Neuronal stem cell (in vitro differentiated cells): ENCODE measurements at regions not wholly inside any gene's neighbourhood (a gene's known extent, or its start where the extent isn't known, plus 50 kb on each side); places are given as distances from the start of the nearest gene placed in this dataset.

Experiments
- DNase-seq: peaks from one replicate; pipeline ENCODE4 v3.0.0-alpha.2; 2013; ENCODE audit warnings: low spot score
- H2AFZ ChIP-seq: one replicate; pipeline ENCODE4 v1.6.1; 2013; ENCODE audit warnings: mild to moderate bottlenecking, low read length, inconsistent platforms
- H2AK5ac ChIP-seq: 2 replicates; pipeline ENCODE4 v1.6.1; 2013; ENCODE audit warnings: low read depth, mild to moderate bottlenecking, inconsistent platforms, low read length, moderate library complexity, mixed read lengths
- H2BK120ac ChIP-seq: 2 replicates; pipeline ENCODE4 v1.6.1; 2013; ENCODE audit warnings: low read depth, mild to moderate bottlenecking, inconsistent platforms, low read length, moderate library complexity, mixed read lengths
- H2BK12ac ChIP-seq: one replicate; pipeline ENCODE4 v1.6.1; 2013; ENCODE audit warnings: low read length, inconsistent platforms
- H2BK15ac ChIP-seq: 2 replicates; pipeline ENCODE4 v1.6.1; 2013; ENCODE audit warnings: mild to moderate bottlenecking, low read length, inconsistent platforms, mixed read lengths
- H2BK5ac ChIP-seq: one replicate; pipeline ENCODE4 v1.6.1; 2013; ENCODE audit warnings: inconsistent platforms, mild to moderate bottlenecking, low read length, moderate library complexity
- H3K14ac ChIP-seq: one replicate; pipeline ENCODE4 v1.6.1; 2013; ENCODE audit warnings: low read length, inconsistent platforms
- H3K18ac ChIP-seq: 2 replicates; pipeline ENCODE4 v1.6.1; 2013; ENCODE audit warnings: low read length, inconsistent platforms
- H3K23ac ChIP-seq: 2 replicates; pipeline ENCODE4 v1.6.1; 2013; ENCODE audit warnings: low read depth, mild to moderate bottlenecking, mixed read lengths, low read length, inconsistent platforms; ENCODE audit not compliant: poor library complexity
- H3K27ac ChIP-seq: replicated peaks from 3 replicates; pipeline ENCODE4 v1.5.1; 2013; ENCODE audit warnings: low read length, inconsistent platforms
- H3K27me3 ChIP-seq, 3 experiments: 2 replicates each; pipeline ENCODE4 v1.6.1; 2013; ENCODE audit warnings: low read length in 3 of 3, mild to moderate bottlenecking in 2 of 3, inconsistent platforms in 1 of 3, low read depth in 1 of 3, mixed read lengths in 1 of 3, moderate library complexity in 1 of 3; ENCODE audit not compliant: control insufficient read depth in 3 of 3, insufficient read depth in 3 of 3
- H3K36me3 ChIP-seq, 2 donors: replicated peaks in 1 of 2; 2 replicates each; pipeline ENCODE4 v1.6.1; 2013; ENCODE audit warnings: low read length in 2 of 2; ENCODE audit not compliant: control insufficient read depth in 2 of 2, insufficient read depth in 2 of 2
- H3K4ac ChIP-seq: 2 replicates; pipeline ENCODE4 v1.6.1; 2013; ENCODE audit warnings: inconsistent platforms, mild to moderate bottlenecking, low read length, moderate library complexity
- H3K4me1 ChIP-seq, 2 donors: 1 replicate in 1 of 2; 2 replicates in 1 of 2; pipeline ENCODE4 v1.6.1; 2013; ENCODE audit warnings: low read length in 2 of 2, low read depth in 1 of 2; ENCODE audit not compliant: control insufficient read depth in 2 of 2, insufficient read depth in 1 of 2
- H3K4me2 ChIP-seq: one replicate; pipeline ENCODE4 v1.6.1; 2013; ENCODE audit warnings: mild to moderate bottlenecking, low read length, inconsistent platforms; ENCODE audit not compliant: insufficient read depth, poor library complexity, severe bottlenecking
- H3K4me3 ChIP-seq, 2 donors: 2 replicates each; pipeline ENCODE4 v1.5.1; 2013; ENCODE audit warnings: low read length in 2 of 2, mild to moderate bottlenecking in 2 of 2, inconsistent platforms in 1 of 2, moderate library complexity in 1 of 2
- H3K79me1 ChIP-seq: one replicate; pipeline ENCODE4 v1.6.1; 2013; ENCODE audit warnings: low read depth, mild to moderate bottlenecking, inconsistent platforms, low read length, moderate library complexity
- H3K9ac ChIP-seq: one replicate; pipeline ENCODE4 v1.6.1; 2013; ENCODE audit warnings: mild to moderate bottlenecking, low read depth, low read length, inconsistent platforms; ENCODE audit not compliant: poor library complexity
- H3K9me3 ChIP-seq, 2 donors: replicated peaks in 1 of 2; 2 replicates each; pipeline versions ENCODE3 to v1.6.1; 2013; ENCODE audit warnings: low read length in 2 of 2, mild to moderate bottlenecking in 2 of 2, inconsistent platforms in 1 of 2, low read depth in 1 of 2, mixed read lengths in 1 of 2, moderate library complexity in 1 of 2; ENCODE audit not compliant: control insufficient read depth in 2 of 2, insufficient read depth in 1 of 2
- H4K8ac ChIP-seq: one replicate; pipeline ENCODE4 v1.6.1; 2013; ENCODE audit warnings: low read depth, mild to moderate bottlenecking, inconsistent platforms, low read length, moderate library complexity
- H4K91ac ChIP-seq: one replicate; pipeline ENCODE4 v1.6.1; 2013; ENCODE audit warnings: low read length, low read depth, mild to moderate bottlenecking, inconsistent platforms; ENCODE audit not compliant: poor library complexity
- WGBS, 2 donors: extraction: QIAGEN DNeasy Blood & Tissue Kit; methylation state at CpG; one replicate each; pipeline ENCODE4 v1.1.7; 2013; ENCODE audit warnings: missing lambda C conversion rate in 2 of 2, mixed read lengths in 1 of 2; ENCODE audit not compliant: insufficient read length in 2 of 2, insufficient replicate concordance in 1 of 2; ENCODE audit errors: extremely low coverage in 2 of 2; 5-methylcytosine and 5-hydroxymethylcytosine counted together

DNA sequence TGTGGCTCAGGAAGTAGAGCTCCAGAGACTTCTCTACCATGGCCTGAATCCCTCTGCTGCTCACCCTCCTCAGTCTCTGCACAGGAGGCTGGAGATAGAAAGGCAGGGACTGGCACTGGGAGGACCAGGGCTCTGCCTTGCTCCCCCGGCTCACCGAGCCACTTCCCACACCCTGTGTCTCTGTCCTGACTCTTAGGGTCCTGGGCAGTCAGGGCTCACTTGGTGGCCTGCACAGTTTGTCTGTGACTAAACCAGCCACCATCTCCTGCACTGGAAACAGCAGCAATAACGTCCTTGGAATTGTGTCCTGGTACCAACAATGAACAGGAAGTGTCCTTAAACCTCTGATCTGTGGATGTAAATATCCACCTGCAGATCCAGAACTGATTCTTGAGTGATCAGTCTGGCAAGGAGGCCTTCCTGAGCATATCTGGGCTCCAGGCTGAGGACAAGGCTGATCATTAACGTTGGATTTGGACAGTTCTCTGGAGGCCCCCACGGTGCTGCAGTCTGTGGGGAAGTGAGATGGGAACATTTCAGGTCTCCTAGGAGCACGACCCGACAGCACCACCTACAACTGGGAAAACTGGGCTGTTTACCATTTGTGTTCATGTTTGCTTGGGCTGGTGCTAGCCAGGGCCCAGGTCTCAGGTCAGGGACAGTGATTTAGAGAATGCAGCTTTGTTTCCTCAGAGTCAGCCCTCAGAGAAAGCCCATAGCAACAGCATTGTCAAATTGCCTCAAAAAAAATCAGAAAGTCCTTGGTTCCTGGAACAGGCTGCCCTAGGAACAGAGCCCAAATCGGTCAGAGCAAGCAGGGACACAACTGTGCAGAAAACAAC, 82.5 kb downstream of the ZNF280B start:
- Histone ChIP-seq H3K4ac (no peak overlapping the region), H4K8ac (no peak overlapping the region), H3K14ac (peak overlapping the region; percentile 56), H2BK12ac (peak overlapping the region; percentile 7), H3K9ac (no peak overlapping the region), H3K4me3 (no peak overlapping the region), H2AK5ac (no peak overlapping the region), H3K36me3 (no peaks in the 10 kb centered on the region), H3K18ac (no peak overlapping the region), H4K91ac (no peak overlapping the region), H3K79me1 (no peaks in the 10 kb centered on the region), H3K4me2 (no peak overlapping the region), H3K23ac (peak overlapping the region; percentile 12), H3K9me3 (no peaks in the 10 kb centered on the region), H2BK15ac (no peak overlapping the region), H2AFZ (peak overlapping the region; percentile 42), H2BK120ac (no peak overlapping the region), H2BK5ac (no peak overlapping the region), H3K4me1 (peaks cover 3% of the 10 kb centered on the region in 2 donors), H3K27me3 (peaks cover 2 to 23% (median 10%) of the 10 kb centered on the region in 3 experiments), H3K27ac (no peak overlapping the region)
- no peak for DNase-seq
- WGBS, 2 donors = no CpG with 5 or more reads among the region's 8 CpGs

DNA sequence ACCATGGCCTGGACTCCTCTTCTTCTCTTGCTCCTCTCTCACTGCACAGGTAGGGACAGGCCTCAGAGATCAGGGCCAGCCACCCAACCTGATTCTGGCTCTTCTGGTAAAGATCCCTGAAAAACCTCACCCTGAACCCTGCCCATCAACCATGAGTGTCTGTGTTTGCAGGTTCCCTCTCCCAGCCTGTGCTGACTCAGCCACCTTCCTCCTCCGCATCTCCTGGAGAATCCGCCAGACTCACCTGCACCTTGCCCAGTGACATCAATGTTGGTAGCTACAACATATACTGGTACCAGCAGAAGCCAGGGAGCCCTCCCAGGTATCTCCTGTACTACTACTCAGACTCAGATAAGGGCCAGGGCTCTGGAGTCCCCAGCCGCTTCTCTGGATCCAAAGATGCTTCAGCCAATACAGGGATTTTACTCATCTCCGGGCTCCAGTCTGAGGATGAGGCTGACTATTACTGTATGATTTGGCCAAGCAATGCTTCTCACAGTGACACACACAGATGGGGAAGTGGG, 80.9 kb downstream of the ZNF280B start:
- H3K27me3 ChIP-seq = peaks cover 0 to 18% (median 4%) of the 10 kb centered on the region in 3 experiments
- DNase-seq = no peak
- H3K4me2 ChIP-seq = no peak overlapping the region
- H4K8ac ChIP-seq = no peak overlapping the region
- no peak overlapping the region for H3K27ac ChIP-seq
- H3K9ac ChIP-seq = no peak overlapping the region
- H3K14ac ChIP-seq = no peak overlapping the region
- H3K79me1 ChIP-seq = no peaks in the 10 kb centered on the region
- H2BK120ac ChIP-seq = no peak overlapping the region
- H3K23ac ChIP-seq = no peak overlapping the region
- no peaks in the 10 kb centered on the region for H3K9me3 ChIP-seq
- H2BK12ac ChIP-seq = no peak overlapping the region
- H2AFZ ChIP-seq = no peak overlapping the region
- no peak overlapping the region for H3K4me3 ChIP-seq
- H3K4ac ChIP-seq = no peak overlapping the region
- H2AK5ac ChIP-seq = no peak overlapping the region
- H3K36me3 ChIP-seq = no peaks in the 10 kb centered on the region
- H4K91ac ChIP-seq = no peak overlapping the region
- no CpG with 5 or more reads among the region's 4 CpGs for WGBS, 2 donors
- peaks cover 3% of the 10 kb centered on the region in 2 donors for H3K4me1 ChIP-seq
- no peak overlapping the region for H2BK5ac ChIP-seq
- no peak overlapping the region for H2BK15ac ChIP-seq
- H3K18ac ChIP-seq = no peak overlapping the region

DNA sequence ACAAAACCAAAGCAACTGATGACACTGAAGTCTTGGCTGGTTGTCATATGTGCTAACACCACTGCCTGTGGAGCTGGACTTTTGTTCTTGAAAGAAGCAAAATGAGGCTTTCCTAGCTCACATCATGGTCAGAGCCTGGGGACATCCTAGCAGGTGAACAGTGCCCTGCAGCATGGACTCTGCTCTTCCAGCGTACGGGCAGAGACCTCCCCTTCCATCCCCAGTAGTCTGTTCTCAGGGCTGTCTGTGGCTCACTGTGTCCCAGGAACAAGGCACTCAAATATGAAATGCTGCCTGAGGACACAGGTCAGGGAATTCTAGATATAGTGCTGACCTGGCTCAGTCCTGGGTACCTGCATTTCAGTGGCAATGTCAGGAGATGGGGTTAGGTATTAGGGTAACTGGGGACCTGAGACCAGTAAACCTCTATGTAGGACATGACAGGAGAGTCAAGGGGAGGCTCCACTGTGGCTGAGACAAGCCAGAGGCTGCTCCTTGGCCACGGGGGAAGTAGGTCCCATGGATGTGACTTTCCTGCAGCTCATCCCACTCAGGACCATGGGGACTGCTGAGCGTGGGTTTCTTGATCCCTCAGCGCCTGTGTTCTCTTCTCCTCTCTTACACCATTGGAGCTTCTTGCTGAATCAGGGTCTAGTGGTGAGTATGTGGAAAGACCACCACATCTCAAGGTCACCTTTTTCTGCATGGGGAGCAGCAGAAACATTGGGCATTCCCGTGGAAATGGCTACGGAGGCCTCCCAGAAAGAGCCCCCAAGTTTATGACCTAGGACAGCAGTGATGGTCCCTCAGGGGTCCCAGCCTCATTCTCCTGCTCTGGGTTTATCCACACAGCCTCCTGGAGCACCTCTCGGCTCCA, 80.1 kb downstream of the ZNF280B start:
- H3K4ac ChIP-seq = no peak overlapping the region
- no peak overlapping the region for H2BK15ac ChIP-seq
- no peak overlapping the region for H2BK12ac ChIP-seq
- DNase-seq = no peak
- no peak overlapping the region for H2BK5ac ChIP-seq
- no peak overlapping the region for H3K27ac ChIP-seq
- peak overlapping the region; percentile 59 for H3K14ac ChIP-seq
- H3K9me3 ChIP-seq = no peaks in the 10 kb centered on the region
- H4K91ac ChIP-seq = no peak overlapping the region
- H3K4me2 ChIP-seq = no peak overlapping the region
- H2BK120ac ChIP-seq = no peak overlapping the region
- no peak overlapping the region for H3K18ac ChIP-seq
- H3K23ac ChIP-seq = no peak overlapping the region
- H3K4me3 ChIP-seq = no peak overlapping the region
- H3K9ac ChIP-seq = no peak overlapping the region
- peaks cover 0 to 18% (median 4%) of the 10 kb centered on the region in 3 experiments for H3K27me3 ChIP-seq
- no peak overlapping the region for H2AFZ ChIP-seq
- H2AK5ac ChIP-seq = no peak overlapping the region
- WGBS, 2 donors = no CpG with 5 or more reads among the region's 8 CpGs
- H3K4me1 ChIP-seq = peaks cover 1 to 2% of the 10 kb centered on the region in 2 donors
- H3K36me3 ChIP-seq = no peaks in the 10 kb centered on the region
- no peak overlapping the region for H4K8ac ChIP-seq
- H3K79me1 ChIP-seq = no peaks in the 10 kb centered on the region
